ENCODE measurements at regions not wholly inside any gene's neighbourhood (a gene's known extent, or its start where the extent isn't known, plus 50 kb on each side); places are given as distances from the start of the nearest gene placed in this dataset.
"Not testable (repeated sequence)": the region's sequence is repeated elsewhere in the genome, so short reads cannot be mapped to it uniquely, and the experiment has no call there.

DNA sequence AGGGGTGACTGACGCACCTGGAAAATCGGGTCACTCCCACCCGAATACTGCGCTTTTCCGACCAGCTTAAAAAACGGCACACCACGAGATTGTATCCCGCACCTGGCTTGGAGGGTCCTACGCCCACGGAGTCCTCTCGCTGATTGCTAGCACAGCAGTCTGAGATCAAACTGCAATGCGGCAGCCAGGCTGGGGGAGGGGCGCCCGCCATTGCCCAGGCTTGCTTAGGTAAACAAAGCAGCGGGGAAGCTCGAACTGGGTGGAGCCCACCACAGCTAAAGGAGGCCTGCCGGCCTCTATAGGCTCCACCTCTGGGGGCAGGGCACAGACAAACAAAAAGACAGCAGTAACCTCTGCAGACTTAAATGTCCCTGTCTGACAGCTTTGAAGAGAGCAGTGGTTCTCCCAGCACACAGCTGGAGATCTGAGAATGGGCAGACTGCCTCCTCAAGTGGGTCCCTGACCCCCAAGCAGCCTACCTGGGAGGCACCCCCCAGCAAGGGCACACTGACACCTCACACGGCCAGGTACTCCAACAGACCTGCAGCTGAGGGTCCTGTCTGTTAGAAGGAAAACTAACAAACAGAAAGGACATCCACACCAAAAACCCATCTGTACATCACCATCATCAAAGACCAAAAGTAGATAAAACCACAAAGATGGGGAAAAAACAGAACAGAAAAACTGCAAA is 714.5 kb upstream of the PITX2 start:
- not testable (repeated sequence) for TF ChIP-seq EP300 (IDR thresholded peaks at IDR 0.05)
- TF ChIP-seq, protein P1, sequence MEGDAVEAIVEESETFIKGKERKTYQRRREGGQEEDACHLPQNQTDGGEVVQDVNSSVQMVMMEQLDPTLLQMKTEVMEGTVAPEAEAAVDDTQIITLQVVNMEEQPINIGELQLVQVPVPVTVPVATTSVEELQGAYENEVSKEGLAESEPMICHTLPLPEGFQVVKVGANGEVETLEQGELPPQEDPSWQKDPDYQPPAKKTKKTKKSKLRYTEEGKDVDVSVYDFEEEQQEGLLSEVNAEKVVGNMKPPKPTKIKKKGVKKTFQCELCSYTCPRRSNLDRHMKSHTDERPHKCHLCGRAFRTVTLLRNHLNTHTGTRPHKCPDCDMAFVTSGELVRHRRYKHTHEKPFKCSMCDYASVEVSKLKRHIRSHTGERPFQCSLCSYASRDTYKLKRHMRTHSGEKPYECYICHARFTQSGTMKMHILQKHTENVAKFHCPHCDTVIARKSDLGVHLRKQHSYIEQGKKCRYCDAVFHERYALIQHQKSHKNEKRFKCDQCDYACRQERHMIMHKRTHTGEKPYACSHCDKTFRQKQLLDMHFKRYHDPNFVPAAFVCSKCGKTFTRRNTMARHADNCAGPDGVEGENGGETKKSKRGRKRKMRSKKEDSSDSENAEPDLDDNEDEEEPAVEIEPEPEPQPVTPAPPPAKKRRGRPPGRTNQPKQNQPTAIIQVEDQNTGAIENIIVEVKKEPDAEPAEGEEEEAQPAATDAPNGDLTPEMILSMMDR (IDR thresholded peaks at IDR 0.05), result not testable (repeated sequence)

Measured in suprapubic skin (tissue), 3 donors.